Sigmoid colon (tissue), 4 donors: ENCODE measurements at regions not wholly inside any gene's neighbourhood (a gene's known extent, or its start where the extent isn't known, plus 50 kb on each side); places are given as distances from the start of the nearest gene placed in this dataset.

Experiments
- CTCF ChIP-seq, 4 experiments: fragments of 450-650 bp in 3 of 4; fragments of 200-600 bp in 1 of 4; IDR thresholded peaks; one replicate each; pipeline ENCODE4 v1.5.1; 2016 to 2019; ENCODE audit warnings: antibody characterized with exemption in 4 of 4, mild to moderate bottlenecking in 3 of 4, moderate library complexity in 2 of 4
- EP300 ChIP-seq, 4 donors: sonication (generic); formaldehyde crosslinking; IDR thresholded peaks; one replicate each; pipeline ENCODE4 v1.6.1; 2017; ENCODE audit warnings: antibody characterized with exemption in 4 of 4

DNA sequence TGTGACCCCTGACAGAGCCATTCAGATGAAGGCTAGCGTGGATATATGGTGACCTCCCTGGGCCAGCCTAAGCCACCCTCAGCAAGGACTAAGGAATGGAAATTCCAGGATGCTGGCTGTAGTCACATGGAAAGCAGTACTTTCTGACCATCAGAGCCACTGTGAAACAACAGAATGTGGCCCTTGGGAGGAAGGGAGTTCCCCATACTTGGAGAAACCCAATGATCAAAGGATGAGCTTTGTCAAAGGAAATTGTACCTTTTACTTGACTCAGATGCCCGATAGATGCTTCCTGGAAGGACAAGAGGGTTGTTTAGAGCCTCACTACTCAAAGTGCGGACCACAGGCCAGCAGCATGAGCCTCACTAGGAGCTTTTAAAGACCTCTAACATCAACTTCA is 484.5 kb upstream of the PROK2 start:
- TF ChIP-seq CTCF (IDR thresholded peaks at IDR 0.05) (no peak), EP300 (IDR thresholded peaks at IDR 0.05) (no peak)
